Left ventricle myocardium inferior (tissue), 1 donor: ENCODE measurements at regions not wholly inside any gene's neighbourhood (a gene's known extent, or its start where the extent isn't known, plus 50 kb on each side); places are given as distances from the start of the nearest gene placed in this dataset.

Experiments
- DNase-seq: peaks from one replicate; pipeline ENCODE4 v3.0.0-alpha.2; 2020
- H3K27ac ChIP-seq: fragments of 200-600 bp; replicated peaks from 2 replicates; pipeline ENCODE4 v1.8.0; 2021
- H3K27me3 ChIP-seq: fragments of 200-600 bp; 2 replicates; pipeline ENCODE4 v1.8.0; 2021; ENCODE audit warnings: low read depth
- H3K36me3 ChIP-seq: fragments of 200-600 bp; 2 replicates; pipeline ENCODE4 v1.8.0; 2021
- H3K4me1 ChIP-seq: fragments of 200-600 bp; 2 replicates; pipeline ENCODE4 v1.8.0; 2021
- H3K4me3 ChIP-seq: fragments of 200-600 bp; 2 replicates; pipeline ENCODE4 v1.8.0; 2021; ENCODE audit warnings: mild to moderate bottlenecking, moderate library complexity
- H3K9me3 ChIP-seq: fragments of 200-600 bp; replicated peaks from 2 replicates; pipeline ENCODE4 v1.8.0; 2021
- CTCF ChIP-seq: fragments of 200-600 bp; IDR thresholded peaks from 2 replicates; pipeline ENCODE4 v1.8.0; 2021; ENCODE audit warnings: antibody characterized with exemption, mild to moderate bottlenecking, borderline replicate concordance
- intact Hi-C: fragments of 100-400 bp; cut with micrococcal nuclease; formaldehyde crosslinking; loops from one replicate; pipeline ENCODE4 v1.11.0; 2022
- donor health status: DM: no; HTN: yes; CAD: no; lungs with severe emphysema.

GRCh38 chr1:177471244-177471643 is 300.5 kb downstream of the BRINP2 start:
- no peak overlapping the region for H3K4me3 ChIP-seq
- H3K4me1 ChIP-seq, result no peaks in the 10 kb centered on the region
- peaks cover 56% of the 10 kb centered on the region for H3K27me3 ChIP-seq
- H3K27ac ChIP-seq, result no peak overlapping the region
- no peak for DNase-seq
- H3K9me3 ChIP-seq, result no peaks in the 10 kb centered on the region
- no peak for TF ChIP-seq CTCF
- H3K36me3 ChIP-seq, result no peaks in the 10 kb centered on the region
- intact Hi-C loops, result no loop called here

- Histone ChIP-seq H3K9me3 (no peaks in the 10 kb centered on the region), H3K4me1 (no peaks in the 10 kb centered on the region), H3K27me3 (peaks cover 56% of the 10 kb centered on the region), H3K36me3 (no peaks in the 10 kb centered on the region), H3K27ac (no peak overlapping the region), H3K4me3 (no peak overlapping the region)
- intact Hi-C loops, result no loop called here
- no peak for DNase-seq
- no peak for TF ChIP-seq CTCF
Observed at GRCh38 chr1:177469519-177469918, 298.8 kb downstream of the BRINP2 start.

GRCh38 chr1:177466286-177466685 is 295.5 kb downstream of the BRINP2 start:
- intact Hi-C loops, result no loop called here
- no peak for TF ChIP-seq CTCF
- Histone ChIP-seq H3K27ac (no peak overlapping the region), H3K36me3 (no peaks in the 10 kb centered on the region), H3K4me1 (no peaks in the 10 kb centered on the region), H3K9me3 (no peaks in the 10 kb centered on the region), H3K4me3 (no peak overlapping the region), H3K27me3 (peaks cover 86% of the 10 kb centered on the region)
- no peak for DNase-seq

GRCh38 chr1:177464686-177465085 is 293.9 kb downstream of the BRINP2 start:
- DNase-seq, result no peak
- H3K27ac ChIP-seq, result no peak overlapping the region
- H3K4me1 ChIP-seq, result no peaks in the 10 kb centered on the region
- peaks cover 93% of the 10 kb centered on the region for H3K27me3 ChIP-seq
- TF ChIP-seq CTCF, result no peak
- no peaks in the 10 kb centered on the region for H3K9me3 ChIP-seq
- no peak overlapping the region for H3K4me3 ChIP-seq
- intact Hi-C loops, result no loop called here
- no peaks in the 10 kb centered on the region for H3K36me3 ChIP-seq

- Histone ChIP-seq H3K4me1 (no peaks in the 10 kb centered on the region), H3K9me3 (peaks cover 8% of the 10 kb centered on the region), H3K27me3 (peaks cover 37% of the 10 kb centered on the region), H3K27ac (no peak overlapping the region), H3K4me3 (no peak overlapping the region), H3K36me3 (no peaks in the 10 kb centered on the region)
- intact Hi-C loops, result no loop called here
- no peak for DNase-seq
- no peak for TF ChIP-seq CTCF
Observed at GRCh38 chr1:177451191-177451590, 280.4 kb downstream of the BRINP2 start.
